Body of pancreas (tissue), 4 donors: ENCODE measurements at regions not wholly inside any gene's neighbourhood (a gene's known extent, or its start where the extent isn't known, plus 50 kb on each side); places are given as distances from the start of the nearest gene placed in this dataset.

ENCODE experiments used
- CTCF ChIP-seq, 7 experiments: fragments of 450-650 bp in 4 of 7; fragments of 200-600 bp in 3 of 7; sonication (generic) in 3 of 7; IDR thresholded peaks; one replicate each; pipeline ENCODE4 v1.5.1; 2016 to 2019; ENCODE audit warnings: antibody characterized with exemption in 7 of 7
- POLR2A ChIP-seq, 3 donors: fragments of 450-650 bp; IDR thresholded peaks; one replicate each; pipeline ENCODE4 v1.6.1; 2016; ENCODE audit warnings: antibody characterized with exemption in 3 of 3, mild to moderate bottlenecking in 2 of 3

GRCh38 chr16:31706925-31707324, 166.7 kb upstream of the ZNF267 start:
- no peak for TF ChIP-seq POLR2A (IDR thresholded peaks at IDR 0.05)
- no peak for TF ChIP-seq CTCF (IDR thresholded peaks at IDR 0.05)
